ENCODE measurements at regions not wholly inside any gene's neighbourhood (a gene's known extent, or its start where the extent isn't known, plus 50 kb on each side); places are given as distances from the start of the nearest gene placed in this dataset.

DNA sequence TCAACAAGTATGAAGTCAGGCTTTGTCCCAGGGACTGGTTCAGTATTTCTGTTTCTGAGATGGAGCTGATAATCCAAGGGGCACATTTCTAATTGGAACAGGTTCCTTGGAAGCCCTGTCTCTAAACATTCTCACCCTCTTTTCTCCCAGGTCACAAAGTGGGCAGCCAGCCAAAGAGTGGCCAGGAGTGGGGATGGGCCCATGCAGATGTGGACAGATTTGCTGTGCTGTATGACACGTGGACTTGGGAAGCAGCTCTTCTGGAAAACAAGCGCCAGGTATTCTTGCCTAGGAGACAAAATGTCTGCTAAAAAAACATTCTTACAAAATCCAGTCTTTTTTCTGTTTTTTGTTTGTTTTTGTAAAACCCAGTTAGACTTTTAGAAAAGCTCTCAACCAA is 140.2 kb downstream of the CD164 start:
- ChIA-PET CTCF (ENCODE audit: partially characterized antibody) (interaction anchor here (1.4 kb wide), 2 partner anchors 46 to 54 kb away, joined by 3 to 7 read pairs; no protein-coding TSS in a partner anchor), POLR2A (ENCODE audit: partially characterized antibody) (no interaction called here)
- H3K14ac ChIP-seq (ENCODE audit: insufficient read length) = no peak overlapping the region
- H3K27ac ChIP-seq (ENCODE audit: low read depth, low read length) = no peak overlapping the region
- H3K27me3 ChIP-seq (replicated peaks in 1 of 4; ENCODE audit: control insufficient read depth in 3 of 4, extremely low read depth in 1 of 4, insufficient read depth in 3 of 4, low read length in 3 of 4) = no peaks in the 10 kb centered on the region
- H2AK5ac ChIP-seq (ENCODE audit: low read depth, low read length) = no peak overlapping the region
- H3K9ac ChIP-seq (replicated peaks in 1 of 4; ENCODE audit: extremely low read depth in 1 of 4, low read depth in 3 of 4, low read length in 3 of 4) = no peak overlapping the region
- 0 out of 2 replicates have a peak overlapping the region, but pooled peaks have one; percentile 81 for H2AFZ ChIP-seq (ENCODE audit: low read length)
- 75% methylated on average over 2 of the region's 2 CpGs; no CpG with 5 or more reads in 1 of the 2 experiments for WGBS, 2 experiments (ENCODE audit: extremely low coverage in 1 of 2, insufficient coverage in 1 of 2, insufficient read length in 1 of 2, insufficient replicate concordance in 2 of 2, low coverage in 1 of 2, low lambda C conversion rate in 2 of 2, missing lambda C conversion rate in 1 of 2)
- no peaks in the 10 kb centered on the region for H3K23me2 ChIP-seq (ENCODE audit: low read depth, low read length)
- H4K8ac ChIP-seq (ENCODE audit: extremely low read depth, insufficient read depth, low read length) = no peak overlapping the region
- FAIRE-seq (no peak), DNase-seq (ENCODE audit: low read depth in 1 of 2, low spot score in 2 of 2) (no peak)
- no peak overlapping the region for H4K5ac ChIP-seq (ENCODE audit: insufficient read length, low read depth, low read length)
- no peaks in the 10 kb centered on the region for H3K79me2 ChIP-seq (ENCODE audit: control insufficient read depth in 1 of 2, insufficient read depth in 2 of 2, low read length in 2 of 2)
- H3K9me3 ChIP-seq (ENCODE audit: insufficient read depth in 2 of 2, low read depth in 1 of 2, low read length in 1 of 2) = no peaks in the 10 kb centered on the region
- no peak overlapping the region for H3K4ac ChIP-seq (replicated peaks; ENCODE audit: insufficient read length, low read depth, low read length)
- H3K56ac ChIP-seq (replicated peaks; ENCODE audit: insufficient read length, low read depth, low read length) = no peak overlapping the region
- H2BK5ac ChIP-seq (ENCODE audit: low read depth, low read length) = no peak overlapping the region
- no peak overlapping the region for H3K4me3 ChIP-seq (ENCODE audit: extremely low read depth in 1 of 4, insufficient read depth in 2 of 4, low read depth in 3 of 4, low read length in 4 of 4)
- no peaks in the 10 kb centered on the region; a peak in 1 of 7 replicates for H3K4me1 ChIP-seq (replicated peaks in 1 of 4; ENCODE audit: control insufficient read depth in 3 of 4, insufficient read depth in 4 of 4, low read length in 3 of 4)
- no peak overlapping the region for H2BK15ac ChIP-seq (ENCODE audit: low read length)
- no peak overlapping the region for H2BK12ac ChIP-seq (ENCODE audit: low read depth, low read length)
- no peaks in the 10 kb centered on the region for H3K36me3 ChIP-seq (ENCODE audit: control insufficient read depth in 2 of 4, insufficient read depth in 4 of 4, low read length in 3 of 4)
- no peak overlapping the region for H3K18ac ChIP-seq (ENCODE audit: extremely low read depth, low read length)
- no peak overlapping the region for H3K23ac ChIP-seq (ENCODE audit: insufficient read length)
- no peaks in the 10 kb centered on the region for H4K20me1 ChIP-seq (replicated peaks in 1 of 2; ENCODE audit: control insufficient read depth in 1 of 2, insufficient read depth in 2 of 2, low read length in 2 of 2)
- H4K91ac ChIP-seq (replicated peaks; ENCODE audit: insufficient read length, low read length) = no peak overlapping the region
- H3K79me1 ChIP-seq (ENCODE audit: low read depth, low read length) = no peaks in the 10 kb centered on the region
- H3K4me2 ChIP-seq (ENCODE audit: insufficient read depth in 1 of 2, low read depth in 2 of 2, low read length in 2 of 2) = no peak overlapping the region
- no peak overlapping the region for H2BK120ac ChIP-seq (replicated peaks; ENCODE audit: low read depth, low read length)
- no peak overlapping the region for H2BK20ac ChIP-seq (ENCODE audit: low read length)
- TF ChIP-seq YY1 (IDR thresholded peaks at IDR 0.05; ENCODE audit: low read depth, low read length) (no peak), CTCF (IDR thresholded peaks at IDR 0.05; ENCODE audit: control extremely low read depth in 1 of 3, insufficient read depth in 1 of 3, low read depth in 1 of 3, low read length in 3 of 3) (no peak), TAF1 (IDR thresholded peaks at IDR 0.05; ENCODE audit: low read depth, low read length) (no peak), SAP30 (IDR thresholded peaks at IDR 0.05; ENCODE audit: insufficient read depth, insufficient replicate concordance, low read length) (no peak), SP4 (IDR thresholded peaks at IDR 0.05; ENCODE audit: low read length) (no peak), CEBPB (IDR thresholded peaks at IDR 0.05; ENCODE audit: low read depth, low read length) (no peak), TAF7 (optimal IDR thresholded peaks at IDR 0.05; ENCODE audit: borderline replicate concordance, low read depth, low read length) (no peak), CREB1 (IDR thresholded peaks at IDR 0.05) (no peak), MAFK (IDR thresholded peaks at IDR 0.05; ENCODE audit: low read depth, low read length) (no peak), EZH2 (IDR thresholded peaks at IDR 0.05; ENCODE audit: low read depth, low read length, severe bottlenecking) (no peak), CHD1 (IDR thresholded peaks at IDR 0.05; ENCODE audit: low read depth, low read length) (no peak), POLR2A (IDR thresholded peaks at IDR 0.05; ENCODE audit: control extremely low read depth in 1 of 2, low read depth in 2 of 2, low read length in 2 of 2) (no peak)
